Neuronal stem cell (in vitro differentiated cells): ENCODE measurements at regions not wholly inside any gene's neighbourhood (a gene's known extent, or its start where the extent isn't known, plus 50 kb on each side); places are given as distances from the start of the nearest gene placed in this dataset.

Source experiments
- DNase-seq: peaks from one replicate; pipeline ENCODE4 v3.0.0-alpha.2; 2013; ENCODE audit warnings: low spot score
- H2AFZ ChIP-seq: one replicate; pipeline ENCODE4 v1.6.1; 2013; ENCODE audit warnings: mild to moderate bottlenecking, low read length, inconsistent platforms
- H2AK5ac ChIP-seq: 2 replicates; pipeline ENCODE4 v1.6.1; 2013; ENCODE audit warnings: low read depth, mild to moderate bottlenecking, inconsistent platforms, low read length, moderate library complexity, mixed read lengths
- H2BK120ac ChIP-seq: 2 replicates; pipeline ENCODE4 v1.6.1; 2013; ENCODE audit warnings: low read depth, mild to moderate bottlenecking, inconsistent platforms, low read length, moderate library complexity, mixed read lengths
- H2BK12ac ChIP-seq: one replicate; pipeline ENCODE4 v1.6.1; 2013; ENCODE audit warnings: low read length, inconsistent platforms
- H2BK15ac ChIP-seq: 2 replicates; pipeline ENCODE4 v1.6.1; 2013; ENCODE audit warnings: mild to moderate bottlenecking, low read length, inconsistent platforms, mixed read lengths
- H2BK5ac ChIP-seq: one replicate; pipeline ENCODE4 v1.6.1; 2013; ENCODE audit warnings: inconsistent platforms, mild to moderate bottlenecking, low read length, moderate library complexity
- H3K14ac ChIP-seq: one replicate; pipeline ENCODE4 v1.6.1; 2013; ENCODE audit warnings: low read length, inconsistent platforms
- H3K18ac ChIP-seq: 2 replicates; pipeline ENCODE4 v1.6.1; 2013; ENCODE audit warnings: low read length, inconsistent platforms
- H3K23ac ChIP-seq: 2 replicates; pipeline ENCODE4 v1.6.1; 2013; ENCODE audit warnings: low read depth, mild to moderate bottlenecking, mixed read lengths, low read length, inconsistent platforms; ENCODE audit not compliant: poor library complexity
- H3K27ac ChIP-seq: replicated peaks from 3 replicates; pipeline ENCODE4 v1.5.1; 2013; ENCODE audit warnings: low read length, inconsistent platforms
- H3K27me3 ChIP-seq, 3 experiments: 2 replicates each; pipeline ENCODE4 v1.6.1; 2013; ENCODE audit warnings: low read length in 3 of 3, mild to moderate bottlenecking in 2 of 3, inconsistent platforms in 1 of 3, low read depth in 1 of 3, mixed read lengths in 1 of 3, moderate library complexity in 1 of 3; ENCODE audit not compliant: control insufficient read depth in 3 of 3, insufficient read depth in 3 of 3
- H3K36me3 ChIP-seq, 2 donors: replicated peaks in 1 of 2; 2 replicates each; pipeline ENCODE4 v1.6.1; 2013; ENCODE audit warnings: low read length in 2 of 2; ENCODE audit not compliant: control insufficient read depth in 2 of 2, insufficient read depth in 2 of 2
- H3K4ac ChIP-seq: 2 replicates; pipeline ENCODE4 v1.6.1; 2013; ENCODE audit warnings: inconsistent platforms, mild to moderate bottlenecking, low read length, moderate library complexity
- H3K4me1 ChIP-seq, 2 donors: 1 replicate in 1 of 2; 2 replicates in 1 of 2; pipeline ENCODE4 v1.6.1; 2013; ENCODE audit warnings: low read length in 2 of 2, low read depth in 1 of 2; ENCODE audit not compliant: control insufficient read depth in 2 of 2, insufficient read depth in 1 of 2
- H3K4me2 ChIP-seq: one replicate; pipeline ENCODE4 v1.6.1; 2013; ENCODE audit warnings: mild to moderate bottlenecking, low read length, inconsistent platforms; ENCODE audit not compliant: insufficient read depth, poor library complexity, severe bottlenecking
- H3K4me3 ChIP-seq, 2 donors: 2 replicates each; pipeline ENCODE4 v1.5.1; 2013; ENCODE audit warnings: low read length in 2 of 2, mild to moderate bottlenecking in 2 of 2, inconsistent platforms in 1 of 2, moderate library complexity in 1 of 2
- H3K79me1 ChIP-seq: one replicate; pipeline ENCODE4 v1.6.1; 2013; ENCODE audit warnings: low read depth, mild to moderate bottlenecking, inconsistent platforms, low read length, moderate library complexity
- H3K9ac ChIP-seq: one replicate; pipeline ENCODE4 v1.6.1; 2013; ENCODE audit warnings: mild to moderate bottlenecking, low read depth, low read length, inconsistent platforms; ENCODE audit not compliant: poor library complexity
- H3K9me3 ChIP-seq, 2 donors: replicated peaks in 1 of 2; 2 replicates each; pipeline versions ENCODE3 to v1.6.1; 2013; ENCODE audit warnings: low read length in 2 of 2, mild to moderate bottlenecking in 2 of 2, inconsistent platforms in 1 of 2, low read depth in 1 of 2, mixed read lengths in 1 of 2, moderate library complexity in 1 of 2; ENCODE audit not compliant: control insufficient read depth in 2 of 2, insufficient read depth in 1 of 2
- H4K8ac ChIP-seq: one replicate; pipeline ENCODE4 v1.6.1; 2013; ENCODE audit warnings: low read depth, mild to moderate bottlenecking, inconsistent platforms, low read length, moderate library complexity
- H4K91ac ChIP-seq: one replicate; pipeline ENCODE4 v1.6.1; 2013; ENCODE audit warnings: low read length, low read depth, mild to moderate bottlenecking, inconsistent platforms; ENCODE audit not compliant: poor library complexity
- WGBS, 2 donors: extraction: QIAGEN DNeasy Blood & Tissue Kit; methylation state at CpG; one replicate each; pipeline ENCODE4 v1.1.7; 2013; ENCODE audit warnings: missing lambda C conversion rate in 2 of 2, mixed read lengths in 1 of 2; ENCODE audit not compliant: insufficient read length in 2 of 2, insufficient replicate concordance in 1 of 2; ENCODE audit errors: extremely low coverage in 2 of 2; 5-methylcytosine and 5-hydroxymethylcytosine counted together

DNA sequence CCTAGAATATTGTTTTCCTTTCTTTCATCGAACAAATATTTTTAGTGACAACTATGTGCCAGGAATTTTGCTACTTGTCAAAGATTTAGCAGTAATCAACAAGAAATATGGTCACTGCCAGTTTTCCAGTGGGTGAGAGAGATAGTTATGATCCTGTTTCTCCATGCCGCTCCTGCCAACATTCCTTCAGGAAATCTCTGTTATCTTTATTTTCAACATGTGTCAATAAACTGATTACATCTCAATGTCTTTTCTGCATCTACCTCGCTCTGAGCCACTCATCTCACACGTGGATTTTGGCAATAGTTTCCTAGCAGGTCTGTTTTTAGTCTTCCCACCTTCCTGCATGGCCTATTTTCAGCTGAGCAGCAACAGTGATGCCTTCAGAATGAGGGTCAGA lies 650.0 kb upstream of the STXBP6 start:
- Histone ChIP-seq H2BK5ac (no peak overlapping the region), H2AK5ac (no peak overlapping the region), H2AFZ (no peak overlapping the region), H2BK120ac (no peak overlapping the region), H2BK12ac (no peak overlapping the region), H3K79me1 (no peaks in the 10 kb centered on the region), H4K8ac (no peak overlapping the region), H3K27ac (no peak overlapping the region), H3K9me3 (no peaks in the 10 kb centered on the region), H3K9ac (no peak overlapping the region), H3K14ac (no peak overlapping the region), H3K23ac (no peak overlapping the region), H4K91ac (no peak overlapping the region), H3K36me3 (no peaks in the 10 kb centered on the region), H3K27me3 (no peaks in the 10 kb centered on the region), H3K4me1 (peaks cover 0 to 2% of the 10 kb centered on the region in 2 donors), H3K4ac (no peak overlapping the region), H3K4me2 (no peak overlapping the region), H3K4me3 (no peak overlapping the region), H3K18ac (no peak overlapping the region), H2BK15ac (no peak overlapping the region)
- no peak for DNase-seq
- no CpG with 5 or more reads among the region's 4 CpGs for WGBS, 2 donors

DNA sequence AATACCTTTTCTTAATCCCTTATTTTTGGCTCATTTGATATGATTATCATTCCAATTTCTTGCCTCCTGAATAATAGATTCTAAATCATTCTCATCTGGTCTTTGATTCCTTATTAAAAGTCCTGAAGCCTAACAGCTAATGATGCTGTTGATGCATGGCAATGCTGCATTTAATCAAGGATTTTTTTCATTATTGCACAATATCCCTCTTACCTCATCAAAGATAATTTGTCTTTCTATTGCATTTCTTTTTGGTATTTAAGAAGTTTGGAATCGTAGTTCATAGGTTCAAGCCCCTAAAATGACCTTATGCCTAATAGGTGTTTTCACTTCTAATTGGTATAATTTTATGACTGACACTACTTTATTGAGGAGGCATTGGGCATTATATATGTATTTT lies 648.2 kb upstream of the STXBP6 start:
- H3K36me3 ChIP-seq, result no peaks in the 10 kb centered on the region
- no peak overlapping the region for H3K4me3 ChIP-seq
- H2BK15ac ChIP-seq, result no peak overlapping the region
- no peaks in the 10 kb centered on the region for H3K27me3 ChIP-seq
- no peak overlapping the region for H2BK5ac ChIP-seq
- H3K4ac ChIP-seq, result no peak overlapping the region
- H4K91ac ChIP-seq, result no peak overlapping the region
- peaks cover 0 to 2% of the 10 kb centered on the region in 2 donors for H3K4me1 ChIP-seq
- no peak overlapping the region for H2BK120ac ChIP-seq
- H3K9ac ChIP-seq, result no peak overlapping the region
- no CpG with 5 or more reads among the region's 1 CpG for whole genome bisulfite sequencing, 2 donors
- no peak overlapping the region for H2AFZ ChIP-seq
- no peak for DNase-seq
- no peak overlapping the region for H4K8ac ChIP-seq
- no peak overlapping the region for H3K4me2 ChIP-seq
- no peak overlapping the region for H3K18ac ChIP-seq
- no peaks in the 10 kb centered on the region for H3K9me3 ChIP-seq
- no peak overlapping the region for H3K14ac ChIP-seq
- H3K27ac ChIP-seq, result no peak overlapping the region
- no peaks in the 10 kb centered on the region for H3K79me1 ChIP-seq
- H2BK12ac ChIP-seq, result no peak overlapping the region
- no peak overlapping the region for H3K23ac ChIP-seq
- H2AK5ac ChIP-seq, result no peak overlapping the region

DNA sequence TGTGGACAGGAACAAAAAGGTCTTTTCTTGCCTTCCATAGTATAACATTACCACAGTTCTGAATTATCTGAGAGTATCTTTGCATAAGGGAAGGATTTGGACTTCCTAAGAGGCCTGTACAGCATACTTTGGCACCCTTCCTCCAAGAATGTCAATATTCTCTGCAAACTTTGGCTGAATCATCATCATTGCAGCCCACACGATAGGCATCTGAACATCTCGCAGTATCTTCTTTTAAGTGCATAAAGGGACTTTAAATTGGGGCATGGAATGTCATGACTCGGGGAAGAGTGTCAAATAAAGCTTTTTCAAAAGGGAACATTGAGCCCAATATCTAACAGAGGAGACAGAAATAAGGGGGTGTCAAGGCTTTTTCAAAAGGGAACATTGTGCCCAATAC lies 646.2 kb upstream of the STXBP6 start:
- H4K91ac ChIP-seq, result no peak overlapping the region
- H2BK15ac ChIP-seq, result no peak overlapping the region
- no peak overlapping the region for H3K9ac ChIP-seq
- H2AFZ ChIP-seq, result no peak overlapping the region
- no peak overlapping the region for H3K4ac ChIP-seq
- H3K18ac ChIP-seq, result no peak overlapping the region
- no peak overlapping the region for H2BK5ac ChIP-seq
- no peak overlapping the region for H3K23ac ChIP-seq
- no peaks in the 10 kb centered on the region for H3K79me1 ChIP-seq
- H3K36me3 ChIP-seq, result no peaks in the 10 kb centered on the region
- no peak overlapping the region for H3K14ac ChIP-seq
- no peak overlapping the region for H2BK120ac ChIP-seq
- H3K4me1 ChIP-seq, result no peaks in the 10 kb centered on the region
- no peak overlapping the region for H4K8ac ChIP-seq
- H3K27ac ChIP-seq, result no peak overlapping the region
- no peak overlapping the region for H3K4me2 ChIP-seq
- H3K9me3 ChIP-seq, result no peaks in the 10 kb centered on the region
- WGBS, 2 donors, result no CpG with 5 or more reads among the region's 3 CpGs
- no peak overlapping the region for H2BK12ac ChIP-seq
- no peak overlapping the region for H3K4me3 ChIP-seq
- H3K27me3 ChIP-seq, result no peaks in the 10 kb centered on the region
- DNase-seq, result no peak
- no peak overlapping the region for H2AK5ac ChIP-seq

DNA sequence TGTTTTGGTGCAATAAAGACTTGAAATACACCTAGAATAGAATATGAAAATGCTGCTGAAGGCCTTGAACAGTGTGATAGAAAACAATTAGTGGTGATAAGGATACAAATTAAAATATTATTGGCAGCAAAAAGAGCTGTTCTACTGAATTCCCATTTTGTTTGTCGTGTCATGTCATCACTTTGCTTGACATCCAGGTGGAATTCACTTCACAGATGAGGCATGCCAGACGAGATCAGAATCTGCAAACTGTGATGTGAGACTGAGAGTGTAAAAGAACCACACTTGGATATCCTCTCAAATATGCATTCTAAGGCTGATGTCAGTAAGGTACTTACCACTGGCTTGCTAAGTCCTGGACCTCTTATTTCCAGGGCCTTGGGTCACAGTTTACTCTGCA lies 635.1 kb upstream of the STXBP6 start:
- DNase-seq, result no peak
- H3K4me3 ChIP-seq, result no peak overlapping the region
- H3K14ac ChIP-seq, result no peak overlapping the region
- H3K27me3 ChIP-seq, result no peaks in the 10 kb centered on the region
- H4K8ac ChIP-seq, result no peak overlapping the region
- H3K4ac ChIP-seq, result no peak overlapping the region
- H2BK5ac ChIP-seq, result no peak overlapping the region
- H3K9ac ChIP-seq, result no peak overlapping the region
- H2BK15ac ChIP-seq, result no peak overlapping the region
- no peaks in the 10 kb centered on the region for H3K9me3 ChIP-seq
- H2AK5ac ChIP-seq, result no peak overlapping the region
- no peaks in the 10 kb centered on the region for H3K36me3 ChIP-seq
- H2AFZ ChIP-seq, result no peak overlapping the region
- H3K4me2 ChIP-seq, result no peak overlapping the region
- no peak overlapping the region for H2BK12ac ChIP-seq
- no peak overlapping the region for H3K23ac ChIP-seq
- no peaks in the 10 kb centered on the region for H3K79me1 ChIP-seq
- no CpG with 5 or more reads among the region's 2 CpGs for WGBS, 2 donors
- H3K27ac ChIP-seq, result no peak overlapping the region
- no peaks in the 10 kb centered on the region for H3K4me1 ChIP-seq
- H4K91ac ChIP-seq, result no peak overlapping the region
- no peak overlapping the region for H2BK120ac ChIP-seq
- no peak overlapping the region for H3K18ac ChIP-seq
